IMR-90 (cell line): ENCODE measurements at regions not wholly inside any gene's neighbourhood (a gene's known extent, or its start where the extent isn't known, plus 50 kb on each side); places are given as distances from the start of the nearest gene placed in this dataset.

Experiments
- ATAC-seq: fragments of 200-7000 bp; cut with Tn5 transposase; 2 replicates; pipeline ENCODE4 v1.9.1; 2020; ENCODE audit warnings: low read depth, mild to moderate bottlenecking, moderate library complexity
- BruUV-seq: library from RNA; stranded (reverse); fragments of 400-500 nt; replicated peaks from 2 replicates; lab custom pipeline; 2021; lab: Mats Ljungman, UMichigan
- CTCF ChIA-PET: fragments of 300-600 bp; formaldehyde crosslinking; extraction: SDS; loops from one replicate; lab custom pipeline; 2021; ENCODE audit warnings: antibody characterized with exemption; lab: Yijun Ruan, JAX
- POLR2A ChIA-PET: fragments of 300-600 bp; sonication (Branson Sonifier 250); formaldehyde crosslinking; loops from one replicate; lab custom pipeline; 2022; ENCODE audit warnings: antibody characterized with exemption; ENCODE audit not compliant: unreplicated experiment; lab: Charles Lee
- DNase-seq: peaks from one replicate; pipeline ENCODE4 v3.0.0; 2013
- H2AFZ ChIP-seq: replicated peaks from 2 replicates; pipeline ENCODE3; 2013; ENCODE audit warnings: low read length, mild to moderate bottlenecking; ENCODE audit not compliant: poor library complexity
- H2AK5ac ChIP-seq: 2 replicates; pipeline ENCODE4 v1.6.1; 2013; ENCODE audit warnings: low read depth, low read length, inconsistent platforms
- H2AK9ac ChIP-seq: replicated peaks from 2 replicates; pipeline ENCODE3; 2013; ENCODE audit warnings: mild to moderate bottlenecking, low read depth, low read length, moderate library complexity; ENCODE audit not compliant: poor library complexity
- H2BK120ac ChIP-seq: 2 replicates; pipeline ENCODE4 v1.6.1; 2013; ENCODE audit warnings: low read depth, low read length, inconsistent platforms
- H2BK15ac ChIP-seq: 3 replicates; pipeline ENCODE4 v1.6.1; 2013; ENCODE audit warnings: low read depth, low read length, inconsistent platforms
- H2BK20ac ChIP-seq: 2 replicates; pipeline ENCODE4 v1.6.1; 2013; ENCODE audit warnings: low read depth, mild to moderate bottlenecking, inconsistent platforms, low read length, moderate library complexity
- H2BK5ac ChIP-seq: 2 replicates; pipeline ENCODE4 v1.6.1; 2013; ENCODE audit warnings: mild to moderate bottlenecking, low read depth, low read length, inconsistent platforms; ENCODE audit not compliant: poor library complexity, severe bottlenecking
- H3K14ac ChIP-seq: replicated peaks from 2 replicates; pipeline ENCODE4 v1.6.1; 2013; ENCODE audit warnings: low read depth, low read length, inconsistent platforms
- H3K18ac ChIP-seq: 2 replicates; pipeline ENCODE4 v1.6.1; 2013; ENCODE audit warnings: low read depth, low read length, control low read depth
- H3K23ac ChIP-seq: 2 replicates; pipeline ENCODE4 v1.6.1; 2013; ENCODE audit warnings: low read depth, low read length, inconsistent platforms
- H3K27ac ChIP-seq: 2 replicates; pipeline ENCODE4 v1.5.1; 2013; ENCODE audit warnings: mild to moderate bottlenecking, control low read depth, low read length; ENCODE audit not compliant: insufficient read depth
- H3K27me3 ChIP-seq: 2 replicates; pipeline ENCODE4 v1.6.1; 2013; ENCODE audit warnings: low read length; ENCODE audit not compliant: control insufficient read depth, insufficient read depth
- H3K36me3 ChIP-seq: 2 replicates; pipeline ENCODE4 v1.6.1; 2013; ENCODE audit warnings: low read length, mixed read lengths; ENCODE audit not compliant: control insufficient read depth, insufficient read depth
- H3K4ac ChIP-seq: 2 replicates; pipeline ENCODE4 v1.6.1; 2013; ENCODE audit warnings: low read depth, low read length, inconsistent platforms
- H3K4me1 ChIP-seq: 2 replicates; pipeline ENCODE4 v1.6.1; 2013; ENCODE audit warnings: low read length, mixed read lengths; ENCODE audit not compliant: control insufficient read depth, insufficient read depth
- H3K4me2 ChIP-seq: 2 replicates; pipeline ENCODE4 v1.6.1; 2013; ENCODE audit warnings: low read depth, mild to moderate bottlenecking, control low read depth, low read length, moderate library complexity
- H3K4me3 ChIP-seq: 2 replicates; pipeline ENCODE4 v1.5.1; 2013; ENCODE audit warnings: low read depth, mild to moderate bottlenecking, control low read depth, low read length, moderate library complexity; ENCODE audit not compliant: insufficient read depth
- H3K56ac ChIP-seq: 2 replicates; pipeline ENCODE4 v1.6.1; 2013; ENCODE audit warnings: low read length, inconsistent platforms; ENCODE audit not compliant: insufficient read depth; ENCODE audit errors: extremely low read depth
- H3K79me1 ChIP-seq, 2 experiments: 2 replicates each; pipeline ENCODE4 v1.6.1; 2013; ENCODE audit warnings: low read length in 2 of 2, inconsistent platforms in 1 of 2, low read depth in 1 of 2
- H3K9ac ChIP-seq: 2 replicates; pipeline ENCODE4 v1.6.1; 2013; ENCODE audit warnings: low read depth, low read length, control low read depth
- H3K9me1 ChIP-seq: 2 replicates; pipeline ENCODE4 v1.6.1; 2013; ENCODE audit warnings: low read length, inconsistent platforms; ENCODE audit not compliant: insufficient read depth
- H3K9me3 ChIP-seq: 2 replicates; pipeline ENCODE4 v1.6.1; 2013; ENCODE audit warnings: low read length; ENCODE audit not compliant: control insufficient read depth, insufficient read depth
- H4K20me1 ChIP-seq: 2 replicates; pipeline ENCODE4 v1.6.1; 2013; ENCODE audit warnings: low read length, inconsistent platforms; ENCODE audit not compliant: insufficient read depth
- H4K5ac ChIP-seq: 2 replicates; pipeline ENCODE4 v1.6.1; 2013; ENCODE audit warnings: mild to moderate bottlenecking, low read depth, low read length, control low read depth
- H4K8ac ChIP-seq, 2 experiments: 2 replicates each; pipeline ENCODE4 v1.6.1; 2013; ENCODE audit warnings: low read depth in 2 of 2, low read length in 2 of 2, control low read depth in 1 of 2, inconsistent platforms in 1 of 2
- H4K91ac ChIP-seq: 2 replicates; pipeline ENCODE4 v1.6.1; 2013; ENCODE audit warnings: low read depth, low read length, inconsistent platforms; ENCODE audit not compliant: insufficient read depth
- BHLHE40 ChIP-seq: fragments of 150-350 bp; IDR thresholded peaks from 2 replicates; pipeline ENCODE4 v1.6.1; 2016; ENCODE audit warnings: mild to moderate bottlenecking, low read depth, low read length
- CEBPB ChIP-seq: IDR thresholded peaks from 2 replicates; pipeline ENCODE4 v1.6.1; 2012; ENCODE audit warnings: low read depth, low read length, improper control_type of control experiment
- CHD1 ChIP-seq: IDR thresholded peaks from 2 replicates; pipeline ENCODE4 v1.6.1; 2012; ENCODE audit warnings: low read depth, low read length, improper control_type of control experiment
- CTCF ChIP-seq: conservative IDR thresholded peaks from 2 replicates; pipeline ENCODE4 v1.5.1; 2012; ENCODE audit warnings: mild to moderate bottlenecking, low read depth, low read length, improper control_type of control experiment
- MAZ ChIP-seq: IDR thresholded peaks from 2 replicates; pipeline ENCODE4 v1.6.1; 2012; ENCODE audit warnings: low read depth, mild to moderate bottlenecking, low read length, improper control_type of control experiment, moderate library complexity, borderline replicate concordance
- NFE2L2 ChIP-seq: fragments of 150-350 bp; IDR thresholded peaks from 2 replicates; pipeline ENCODE4 v1.6.1; 2016; ENCODE audit warnings: low read depth, mild to moderate bottlenecking, low read length
- POLR2A ChIP-seq: IDR thresholded peaks from 2 replicates; pipeline ENCODE4 v1.6.1; 2012; ENCODE audit warnings: mild to moderate bottlenecking, low read depth, low read length
- RAD21 ChIP-seq: IDR thresholded peaks from 2 replicates; pipeline ENCODE4 v1.6.1; 2012; ENCODE audit warnings: low read length, improper control_type of control experiment
- RFX5 ChIP-seq: IDR thresholded peaks from 2 replicates; pipeline ENCODE4 v1.8.0; 2012; ENCODE audit warnings: low read depth, mild to moderate bottlenecking, low read length, moderate library complexity
- SMC3 ChIP-seq: fragments of 150-350 bp; IDR thresholded peaks from 2 replicates; pipeline ENCODE4 v1.6.1; 2016; ENCODE audit warnings: low read depth, mild to moderate bottlenecking, antibody characterized with exemption, low read length, moderate library complexity
- USF2 ChIP-seq: fragments of 150-350 bp; IDR thresholded peaks from 2 replicates; pipeline ENCODE4 v1.6.1; 2017; ENCODE audit warnings: mild to moderate bottlenecking, antibody characterized with exemption, low read length, low read depth
- WGBS, 2 experiments: methylation state at CpG; one replicate each; pipeline versions ENCODE4 v1.1.5 to v1.1.7; 2013; ENCODE audit warnings: missing lambda C conversion rate in 2 of 2; ENCODE audit not compliant: insufficient read length in 1 of 2; ENCODE audit errors: extremely low coverage in 2 of 2; 5-methylcytosine and 5-hydroxymethylcytosine counted together
- dilution Hi-C: fragments of 300-500 bp; cut with HindIII; formaldehyde crosslinking; loops from one replicate; pipeline ENCODE4 v1.14.3; 2018; ENCODE audit warnings: low sequenced_read_pairs; ENCODE audit not compliant: unreplicated experiment
- in situ Hi-C: fragments of 300-500 bp; cut with MboI; formaldehyde crosslinking; loops from 3 replicates; pipeline ENCODE4 v1.14.3; 2019; ENCODE audit warnings: low sequenced_read_pairs, inconsistent platforms, mixed read lengths
- intact Hi-C: fragments of 100-400 bp; cut with micrococcal nuclease; formaldehyde crosslinking; loops from 2 replicates; pipeline ENCODE4 v1.10.0; 2022

- Histone ChIP-seq H3K27me3 (peaks cover 14% of the 10 kb centered on the region), H2AK5ac (no peak overlapping the region), H3K14ac (no peak overlapping the region), H3K36me3 (no peaks in the 10 kb centered on the region), H2BK5ac (no peak overlapping the region), H3K4ac (no peak overlapping the region), H4K5ac (no peak overlapping the region), H3K9me1 (no peaks in the 10 kb centered on the region), H4K91ac (no peak overlapping the region), H2BK120ac (no peak overlapping the region), H4K8ac (no peak overlapping the region), H3K79me1 (no peaks in the 10 kb centered on the region), H2AK9ac (no peak overlapping the region), H3K4me3 (no peak overlapping the region), H2AFZ (no peak overlapping the region), H3K23ac (no peak overlapping the region), H4K20me1 (no peaks in the 10 kb centered on the region), H3K9me3 (no peaks in the 10 kb centered on the region), H3K56ac (no peak overlapping the region), H3K9ac (no peak overlapping the region), H3K4me1 (no peaks in the 10 kb centered on the region), H3K18ac (no peak overlapping the region), H2BK15ac (no peak overlapping the region), H2BK20ac (no peak overlapping the region), H3K4me2 (no peak overlapping the region), H3K27ac (no peak overlapping the region)
- in situ Hi-C loops: loop anchor here (10.0 kb wide), 1 partner anchor 1583 kb away; no protein-coding TSS in a partner anchor
- intact Hi-C loops: loop anchor here (10.0 kb wide), 1 partner anchor 683 kb away; no protein-coding TSS in a partner anchor
- TF ChIP-seq RFX5: no peak
- no peak for TF ChIP-seq CEBPB
- TF ChIP-seq POLR2A: no peak
- no peak for TF ChIP-seq NFE2L2
- TF ChIP-seq CTCF: no peak
- TF ChIP-seq SMC3: no peak
- no peak for TF ChIP-seq CHD1
- no peak for TF ChIP-seq USF2
- no peak for TF ChIP-seq MAZ
- no peak for TF ChIP-seq BHLHE40
- no peak for TF ChIP-seq RAD21
- POLR2A ChIA-PET: no interaction called here
- BruUV-seq: no TSS peak
- no CpG with 5 or more reads among the region's 1 CpG for WGBS, 2 experiments
- CTCF ChIA-PET: no interaction called here
- DNase-seq: no peak
- ATAC-seq: no peak
- dilution Hi-C loops: no loop called here
These were observed 63.0 kb upstream of the ANKEF1 start for GRCh38 chr20:9971746-9972145.
